T47D (cell line): ENCODE measurements at regions not wholly inside any gene's neighbourhood (a gene's known extent, or its start where the extent isn't known, plus 50 kb on each side); places are given as distances from the start of the nearest gene placed in this dataset.
"Not testable (repeated sequence)": the region's sequence is repeated elsewhere in the genome, so short reads cannot be mapped to it uniquely, and the experiment has no call there.

Source experiments
- DNase-seq, 2 experiments: peaks; one replicate each; pipeline versions ENCODE4 v3.0.0 to v3.0.0-alpha.2; 2011 to 2012; ENCODE audit warnings: low read depth in 1 of 2, low spot score in 1 of 2
- JUND ChIP-seq: IDR thresholded peaks from 2 replicates; pipeline ENCODE4 v1.6.1; 2012; ENCODE audit warnings: low read depth
- in situ Hi-C: cut with HindIII; loops from 2 replicates; pipeline ENCODE4 v1.10.0; 2016; ENCODE audit warnings: low sequenced_read_pairs, low pct_unique_long_range_greater_than_20kb

GRCh38 chr17:21470422-21470821 lies 94.3 kb downstream of the KCNJ12 start:
- in situ Hi-C loops, DNase-seq: not testable (repeated sequence)

GRCh38 chr17:21470861-21471260 lies 94.7 kb downstream of the KCNJ12 start:
- no peak for TF ChIP-seq JUND
- no peak for DNase-seq
- in situ Hi-C loops, result no loop called here

GRCh38 chr17:21474815-21475214 lies 98.7 kb downstream of the KCNJ12 start:
- TF ChIP-seq JUND, result no peak
- DNase-seq, result no peak
- in situ Hi-C loops, result no loop called here

GRCh38 chr17:21475571-21475970 lies 99.4 kb downstream of the KCNJ12 start:
- DNase-seq, result no peak
- in situ Hi-C loops, result no loop called here

GRCh38 chr17:21476867-21477266 lies 100.7 kb downstream of the KCNJ12 start:
- no peak for DNase-seq
- no peak for TF ChIP-seq JUND
- in situ Hi-C loops, result no loop called here

More at GRCh38 chr17:21475571-21475970, 99.4 kb downstream of the KCNJ12 start:
- no peak for TF ChIP-seq JUND

- TF ChIP-seq JUND, result no peak
- DNase-seq, result no peak
- in situ Hi-C loops, result no loop called here
Observed at GRCh38 chr17:21482189-21482865, 106.2 kb downstream of the KCNJ12 start.

GRCh38 chr17:21488043-21488442 lies 111.9 kb downstream of the KCNJ12 start:
- in situ Hi-C loops, result not testable (repeated sequence)

GRCh38 chr17:21493993-21494392 lies 117.8 kb downstream of the KCNJ12 start:
- TF ChIP-seq JUND, result no peak
- in situ Hi-C loops, result no loop called here
- no peak for DNase-seq

More at GRCh38 chr17:21488043-21488442, 111.9 kb downstream of the KCNJ12 start:
- DNase-seq, result not testable (repeated sequence)

- no peak for TF ChIP-seq JUND
- in situ Hi-C loops, result no loop called here
- DNase-seq, result no peak
Observed at GRCh38 chr17:21495281-21495680, 119.1 kb downstream of the KCNJ12 start.

- no peak for TF ChIP-seq JUND
- DNase-seq, result no peak
- in situ Hi-C loops, result no loop called here
Observed at GRCh38 chr17:21500064-21500463, 123.9 kb downstream of the KCNJ12 start.

GRCh38 chr17:21501927-21502700 lies 126.0 kb downstream of the KCNJ12 start:
- DNase-seq, in situ Hi-C loops: not testable (repeated sequence)

GRCh38 chr17:21505819-21506815 lies 130.0 kb downstream of the KCNJ12 start:
- no peak for DNase-seq
- in situ Hi-C loops, result no loop called here
- TF ChIP-seq JUND, result no peak

GRCh38 chr17:21507806-21508205 lies 131.6 kb downstream of the KCNJ12 start:
- in situ Hi-C loops, DNase-seq: not testable (repeated sequence)
